ENCODE measurements at regions not wholly inside any gene's neighbourhood (a gene's known extent, or its start where the extent isn't known, plus 50 kb on each side); places are given as distances from the start of the nearest gene placed in this dataset.
"Not testable (repeated sequence)": the region's sequence is repeated elsewhere in the genome, so short reads cannot be mapped to it uniquely, and the experiment has no call there.

- no peak for DNase-seq
- intact Hi-C loops (cut with DNase I): loop anchor here (5.0 kb wide), 1 partner anchor 221 kb away; no protein-coding TSS in a partner anchor
- ATAC-seq (ENCODE audit: poor library complexity): no peak
Observed at GRCh38 chr4:56575820-56576429, 70.3 kb downstream of the ARL9 start.

GRCh38 chr4:56592417-56592816, 86.8 kb downstream of the ARL9 start:
- DNase-seq; intact Hi-C loops (cut with DNase I); ATAC-seq (ENCODE audit: poor library complexity): not testable (repeated sequence)
